ENCODE measurements at regions not wholly inside any gene's neighbourhood (a gene's known extent, or its start where the extent isn't known, plus 50 kb on each side); places are given as distances from the start of the nearest gene placed in this dataset.

- TF ChIP-seq CTCF (IDR thresholded peaks at IDR 0.05; ENCODE audit: low read length) (no peak), EZH2 (IDR thresholded peaks at IDR 0.05; ENCODE audit: borderline replicate concordance, low read length) (no peak)
These were observed 443.5 kb downstream of the SATB2 start for GRCh38 chr2:199014226-199014625.

All from OCI-LY1 (cell line).